D721Med (cell line): ENCODE measurements at regions not wholly inside any gene's neighbourhood (a gene's known extent, or its start where the extent isn't known, plus 50 kb on each side); places are given as distances from the start of the nearest gene placed in this dataset.

Experiments used
- DNase-seq: peaks from one replicate; pipeline ENCODE4 v3.0.0; 2011; ENCODE audit warnings: low spot score; ENCODE audit not compliant: insufficient read length
- FAIRE-seq: peaks from 2 replicates; lab custom pipeline; 2011; peaks lifted over from hg19 to GRCh38; lab: Jason Lieb, UNC
- CTCF ChIP-seq: IDR thresholded peaks from 2 replicates; pipeline ENCODE4 v1.5.1; 2012; ENCODE audit warnings: mild to moderate bottlenecking, control low read depth; ENCODE audit not compliant: insufficient read depth; ENCODE audit errors: missing control alignments

GRCh38 chr4:74623041-74623440, 171.3 kb downstream of the BTC start:
- TF ChIP-seq CTCF: peak; percentile 93
- DNase-seq (no peak), FAIRE-seq (peak; percentile 73)

- DNase-seq: no peak
- TF ChIP-seq CTCF: no peak
- no peak for FAIRE-seq
Measured at GRCh38 chr4:74624351-74625151, 169.8 kb downstream of the BTC start.

DNA sequence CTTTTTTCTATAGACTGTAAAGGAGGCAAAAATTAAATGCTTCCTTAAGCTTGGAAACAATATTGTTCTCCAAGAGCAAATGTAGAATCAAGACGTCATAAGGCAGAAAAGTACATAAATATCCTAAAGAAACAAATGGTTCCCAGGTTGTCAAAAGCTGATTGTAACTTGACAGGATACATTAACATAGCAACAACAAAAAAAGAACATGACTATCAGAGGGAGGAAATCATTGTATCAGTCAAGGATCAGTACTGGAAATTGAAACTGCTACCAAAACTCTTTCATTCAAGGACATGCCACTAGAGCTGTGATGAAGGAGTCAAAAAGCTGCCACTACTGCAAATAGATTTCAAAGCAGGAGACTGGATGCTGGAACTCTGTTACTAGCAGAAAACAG, 168.3 kb downstream of the BTC start:
- no peak for TF ChIP-seq CTCF
- no peak for DNase-seq
- no peak for FAIRE-seq

- no peak for TF ChIP-seq CTCF
- FAIRE-seq (no peak), DNase-seq (no peak)
Measured at GRCh38 chr4:74627093-74627492, 167.2 kb downstream of the BTC start.

- TF ChIP-seq CTCF: no peak
- FAIRE-seq: no peak
- no peak for DNase-seq
Measured at GRCh38 chr4:74627504-74627903, 166.8 kb downstream of the BTC start.

DNA sequence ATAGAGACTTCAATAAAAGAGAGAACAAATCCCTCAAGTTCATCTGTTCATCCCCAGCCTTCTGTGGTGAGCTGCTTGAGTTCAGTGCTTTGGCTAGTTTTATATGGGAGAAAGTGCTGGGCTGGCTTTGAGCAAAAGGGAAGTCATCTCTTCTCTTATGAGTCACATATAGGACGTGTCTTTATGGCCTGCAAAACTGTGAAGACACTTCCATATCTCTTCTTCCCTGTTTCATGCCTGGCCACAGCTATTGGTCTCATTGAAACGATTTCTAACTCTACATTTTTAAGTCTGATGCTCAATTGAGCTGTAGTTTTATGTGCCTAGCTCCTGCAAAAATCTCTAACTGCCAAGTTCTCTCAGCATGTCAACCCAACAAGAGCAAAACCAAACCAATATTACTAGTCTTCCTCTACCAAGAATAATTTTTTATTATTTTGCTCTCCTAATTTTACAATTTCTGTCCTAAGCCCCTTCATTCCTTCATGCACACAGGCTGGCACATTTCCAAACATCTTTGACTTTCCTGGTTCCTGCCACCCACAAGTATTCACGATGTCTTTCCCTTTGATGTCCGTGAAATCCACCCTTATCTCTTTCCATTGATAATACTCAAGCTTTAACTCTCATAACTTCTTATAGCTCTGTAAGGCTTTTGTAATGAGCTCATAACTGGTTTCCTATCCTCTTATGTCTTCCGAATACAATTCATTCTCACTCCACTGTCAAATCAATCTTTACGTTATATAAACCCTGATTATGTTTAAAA, 165.3 kb downstream of the BTC start:
- no peak for TF ChIP-seq CTCF
- DNase-seq: no peak
- FAIRE-seq: no peak

DNA sequence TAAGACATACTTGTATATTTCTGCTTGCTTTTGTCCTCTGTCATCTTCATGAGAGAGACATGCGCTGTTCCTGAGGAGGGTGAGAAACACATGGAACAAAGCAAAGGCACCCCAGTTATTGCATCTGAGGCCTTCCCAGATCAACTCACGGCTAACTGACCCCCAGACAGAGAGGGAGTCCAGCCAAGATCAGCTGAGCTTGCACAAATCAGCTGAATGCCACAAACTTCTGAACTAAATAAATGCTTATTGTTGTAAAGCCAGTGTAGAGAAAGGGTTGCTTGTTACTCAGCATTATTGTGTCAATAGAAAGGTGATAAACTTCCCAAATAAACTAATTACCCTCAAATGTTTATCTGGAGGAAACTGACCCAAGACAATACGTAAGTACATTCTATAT, 163.8 kb downstream of the BTC start:
- DNase-seq (no peak), FAIRE-seq (no peak)
- no peak for TF ChIP-seq CTCF
